HL-60/S4 treated with retinoic acid at 250 ng/mL for 4 days and 3 days (cell line): ENCODE measurements at regions not wholly inside any gene's neighbourhood (a gene's known extent, or its start where the extent isn't known, plus 50 kb on each side); places are given as distances from the start of the nearest gene placed in this dataset.

ENCODE experiments used
- in situ Hi-C: fragments of 300-500 bp; cut with MboI; formaldehyde crosslinking; loops from 2 replicates; pipeline ENCODE4 v1.7.0; 2022; ENCODE audit warnings: low sequenced_read_pairs

- in situ Hi-C loops: no loop called here
These were observed 70.6 kb upstream of the CTDP1 start for GRCh38 chr18:79608999-79609461.

GRCh38 chr18:79609841-79610281 lies 69.7 kb upstream of the CTDP1 start:
- in situ Hi-C loops: no loop called here

GRCh38 chr18:79610461-79611039 lies 69.1 kb upstream of the CTDP1 start:
- in situ Hi-C loops: no loop called here

GRCh38 chr18:79611040-79611681 lies 68.4 kb upstream of the CTDP1 start:
- in situ Hi-C loops: no loop called here

GRCh38 chr18:79612291-79613108 lies 67.1 kb upstream of the CTDP1 start:
- in situ Hi-C loops: no loop called here

GRCh38 chr18:79613186-79613931 lies 66.2 kb upstream of the CTDP1 start:
- in situ Hi-C loops: no loop called here

- in situ Hi-C loops: no loop called here
These were observed 65.2 kb upstream of the CTDP1 start for GRCh38 chr18:79614211-79614955.

GRCh38 chr18:79615091-79615490 lies 64.5 kb upstream of the CTDP1 start:
- in situ Hi-C loops: no loop called here

- in situ Hi-C loops: no loop called here
These were observed 64.0 kb upstream of the CTDP1 start for GRCh38 chr18:79615586-79615985.

GRCh38 chr18:79616651-79617510 lies 62.7 kb upstream of the CTDP1 start:
- in situ Hi-C loops: no loop called here

- in situ Hi-C loops: no loop called here
These were observed 61.8 kb upstream of the CTDP1 start for GRCh38 chr18:79617511-79618500.

- in situ Hi-C loops: no loop called here
These were observed 58.9 kb upstream of the CTDP1 start for GRCh38 chr18:79620576-79621165.

- in situ Hi-C loops: no loop called here
These were observed 58.1 kb upstream of the CTDP1 start for GRCh38 chr18:79621501-79621900.

- in situ Hi-C loops: no loop called here
These were observed 57.6 kb upstream of the CTDP1 start for GRCh38 chr18:79622004-79622403.

- in situ Hi-C loops: loop anchor here (25.0 kb wide), 1 partner anchor 762 kb away; no protein-coding TSS in a partner anchor
These were observed 55.0 kb upstream of the CTDP1 start for GRCh38 chr18:79624356-79625170.

- in situ Hi-C loops: loop anchor here (25.0 kb wide), 1 partner anchor 763 kb away; no protein-coding TSS in a partner anchor
These were observed 54.2 kb upstream of the CTDP1 start for GRCh38 chr18:79625195-79625923.
